HepG2 (cell line): ENCODE measurements at regions not wholly inside any gene's neighbourhood (a gene's known extent, or its start where the extent isn't known, plus 50 kb on each side); places are given as distances from the start of the nearest gene placed in this dataset.

Experiments used
- ATAC-seq: fragments of 200-7000 bp; cut with Tn5 transposase; 3 replicates; pipeline ENCODE4 v1.9.1; 2020; ENCODE audit warnings: mild to moderate bottlenecking, moderate library complexity
- BruUV-seq: library from RNA; stranded (reverse); fragments of 400-500 nt; replicated peaks from 2 replicates; lab custom pipeline; 2021; lab: Mats Ljungman, UMichigan
- CTCF ChIA-PET: fragments of 300-600 bp; formaldehyde crosslinking; extraction: SDS; loops from one replicate; lab custom pipeline; 2021; ENCODE audit warnings: low total read pairs, inconsistent platforms, low intra/inter-chr PET ratio; lab: Yijun Ruan, JAX
- POLR2A ChIA-PET: fragments of 350-600 bp; sonication (Branson Sonifier 250); formaldehyde crosslinking; loops from one replicate; lab custom pipeline; 2020; ENCODE audit warnings: antibody characterized with exemption, inconsistent platforms; lab: Yijun Ruan, JAX
- DNase-seq: peaks from one replicate; pipeline ENCODE4 v3.0.0-alpha.2; 2015; ENCODE audit warnings: low spot score
- FAIRE-seq: peaks from 3 replicates; lab custom pipeline; 2011; peaks lifted over from hg19 to GRCh38; lab: Jason Lieb, UNC
- H2AFZ ChIP-seq: one replicate; pipeline ENCODE4 v1.6.1; 2011; ENCODE audit warnings: low read length, inconsistent platforms
- H3K27ac ChIP-seq: fragments of 300-600 bp; 3 replicates; pipeline ENCODE4 v1.8.0; 2011; ENCODE audit warnings: mixed run types, mild to moderate bottlenecking, mixed read lengths, low read length, inconsistent platforms; ENCODE audit not compliant: insufficient read depth; ENCODE audit errors: extremely low read length
- H3K27me3 ChIP-seq, 2 experiments: fragments of 200-600 bp in 1 of 2; 2 replicates in 1 of 2; 3 replicates in 1 of 2; pipeline versions ENCODE4 v1.6.0 to v1.8.0; 2011; ENCODE audit warnings: low read length in 2 of 2, mild to moderate bottlenecking in 2 of 2, moderate library complexity in 2 of 2, inconsistent platforms in 1 of 2; ENCODE audit not compliant: insufficient read depth in 2 of 2, control insufficient read depth in 1 of 2
- H3K36me3 ChIP-seq, 2 experiments: fragments of 200-600 bp in 1 of 2; replicated peaks in 1 of 2; 2 replicates in 1 of 2; 3 replicates in 1 of 2; pipeline versions ENCODE4 v1.5.1 to v1.8.0; 2011; ENCODE audit warnings: low read length in 2 of 2, inconsistent platforms in 1 of 2; ENCODE audit not compliant: insufficient read depth in 2 of 2, control insufficient read depth in 1 of 2
- H3K4me1 ChIP-seq: 2 replicates; pipeline ENCODE4 v1.5.1; 2012; ENCODE audit warnings: low read length, inconsistent platforms; ENCODE audit not compliant: insufficient read depth
- H3K4me2 ChIP-seq: 2 replicates; pipeline ENCODE4 v1.6.0; 2011; ENCODE audit warnings: low read depth, low read length, inconsistent platforms
- H3K4me3 ChIP-seq, 3 experiments: fragments of 200-600 bp in 1 of 3; sonication (generic), shearing (Covaris generic) in 1 of 3; replicated peaks in 1 of 3; 2 replicates each; pipeline ENCODE4 v1.5.1; 2011 to 2016; ENCODE audit warnings: low read length in 3 of 3, inconsistent platforms in 2 of 3, low read depth in 2 of 3, mild to moderate bottlenecking in 2 of 3, control low read depth in 1 of 3, mixed read lengths in 1 of 3; ENCODE audit not compliant: insufficient read depth in 1 of 3
- H3K79me2 ChIP-seq: one replicate; pipeline ENCODE4 v1.6.1; 2011; ENCODE audit warnings: low read length, inconsistent platforms; ENCODE audit not compliant: insufficient read depth
- H3K9ac ChIP-seq: 2 replicates; pipeline ENCODE4 v1.6.0; 2011; ENCODE audit warnings: mild to moderate bottlenecking, low read depth, low read length, inconsistent platforms; ENCODE audit not compliant: insufficient read depth
- H3K9me3 ChIP-seq: 2 replicates; pipeline ENCODE4 v1.5.1; 2012; ENCODE audit warnings: mild to moderate bottlenecking, low read length
- H4K20me1 ChIP-seq: 2 replicates; pipeline ENCODE4 v1.6.0; 2011; ENCODE audit warnings: inconsistent platforms, mild to moderate bottlenecking, low read length, moderate library complexity; ENCODE audit not compliant: insufficient read depth
- HNRNPH1 ChIP-seq: fragments of 200-400 bp; formaldehyde crosslinking; optimal IDR thresholded peaks from 2 replicates; pipeline ENCODE3; 2017; ENCODE audit warnings: mild to moderate bottlenecking, low read depth, low read length
- MAFF ChIP-seq: IDR thresholded peaks from 2 replicates; pipeline ENCODE4 v1.6.1; 2011; ENCODE audit warnings: low read depth, low read length, improper control_type of control experiment
- MAFK ChIP-seq, 2 experiments: IDR thresholded peaks in 1 of 2; conservative IDR thresholded peaks in 1 of 2; 2 replicates each; pipeline ENCODE4 v1.6.1; 2011; ENCODE audit warnings: improper control_type of control experiment in 2 of 2, low read length in 2 of 2
- POLR2AphosphoS5 ChIP-seq: IDR thresholded peaks from 2 replicates; pipeline ENCODE4 v1.6.1; 2012; ENCODE audit warnings: low read depth, low read length
- TIGD3 ChIP-seq: sonication (generic); formaldehyde crosslinking; IDR thresholded peaks from 2 replicates; pipeline ENCODE4 v1.5.1; 2020; ENCODE audit warnings: mild to moderate bottlenecking, missing genetic modification reagents, borderline replicate concordance
- YEATS4 ChIP-seq: sonication (generic); formaldehyde crosslinking; IDR thresholded peaks from 2 replicates; pipeline ENCODE4 v1.4.0; 2020; ENCODE audit warnings: missing genetic modification reagents, borderline replicate concordance
- ZFP36L2 ChIP-seq: sonication (generic); formaldehyde crosslinking; IDR thresholded peaks from 2 replicates; pipeline ENCODE4 v1.4.0; 2020; ENCODE audit warnings: missing genetic modification reagents
- ZNF382 ChIP-seq: sonication (generic); formaldehyde crosslinking; IDR thresholded peaks from 2 replicates; pipeline ENCODE4 v1.5.0; 2020; ENCODE audit warnings: missing genetic modification reagents, mild to moderate bottlenecking, borderline replicate concordance
- ZNF557 ChIP-seq: sonication (generic); formaldehyde crosslinking; IDR thresholded peaks from 2 replicates; pipeline ENCODE4 v1.4.0; 2020; ENCODE audit warnings: missing genetic modification reagents
- ZSCAN9 ChIP-seq: IDR thresholded peaks from 2 replicates; pipeline ENCODE4 v1.6.1; 2016; ENCODE audit warnings: borderline replicate concordance
- WGBS: methylation state at CpG from one replicate; pipeline ENCODE4 v1.1.6; 2017; ENCODE audit warnings: low lambda C conversion rate; 5-methylcytosine and 5-hydroxymethylcytosine counted together
- in situ Hi-C: cut with HindIII; loops from 2 replicates; pipeline ENCODE4 v1.10.0; 2017; ENCODE audit warnings: low pct_unique_long_range_greater_than_20kb; ENCODE audit not compliant: extremely low pct_ligation_motif_present
- intact Hi-C: fragments of 100-400 bp; cut with micrococcal nuclease; formaldehyde crosslinking; loops from one replicate; pipeline ENCODE4 v1.10.0; 2022; ENCODE audit not compliant: unreplicated experiment
- TF ChIP-seq, protein P1 (sequence below): sonication (generic); formaldehyde crosslinking; IDR thresholded peaks from 2 replicates; pipeline ENCODE4 v1.5.0; 2020; ENCODE audit warnings: missing genetic modification reagents, mild to moderate bottlenecking, borderline replicate concordance
- TF ChIP-seq, protein P2 (sequence below): sonication (generic); formaldehyde crosslinking; conservative IDR thresholded peaks from 2 replicates; pipeline ENCODE4 v1.4.0; 2020; ENCODE audit warnings: missing genetic modification reagents
- TF ChIP-seq, protein P3 (sequence below): sonication (generic); formaldehyde crosslinking; IDR thresholded peaks from 2 replicates; pipeline ENCODE4 v1.5.0; 2020; ENCODE audit warnings: missing genetic modification reagents

DNA sequence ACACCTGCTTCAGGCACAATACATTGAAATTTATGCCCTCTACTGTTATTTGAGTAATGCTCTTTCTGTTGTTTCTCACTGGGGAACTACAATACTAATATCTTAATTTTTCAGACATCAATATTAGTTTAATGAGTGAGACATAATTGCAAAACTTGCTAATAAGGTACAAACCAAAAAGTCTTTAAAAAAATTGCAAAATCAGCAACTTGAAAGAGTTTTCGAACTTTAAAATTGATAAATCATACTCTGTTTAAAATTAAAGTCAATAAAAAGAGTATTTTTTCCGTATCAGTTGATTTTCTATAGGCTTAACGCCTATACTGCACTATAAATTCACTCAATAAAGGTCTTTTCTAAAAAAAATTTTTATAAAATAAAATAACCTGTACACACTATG lies 1735.9 kb upstream of the SEL1L start:
- Histone ChIP-seq H3K27ac (no peak overlapping the region), H3K4me2 (no peak overlapping the region), H3K4me3 (no peak overlapping the region), H3K27me3 (no peaks in the 10 kb centered on the region), H4K20me1 (no peaks in the 10 kb centered on the region), H3K9me3 (peaks cover 18% of the 10 kb centered on the region), H3K79me2 (no peaks in the 10 kb centered on the region), H3K9ac (no peak overlapping the region), H3K36me3 (no peaks in the 10 kb centered on the region), H2AFZ (no peak overlapping the region), H3K4me1 (no peaks in the 10 kb centered on the region)
- TF ChIP-seq MAFK (conservative IDR thresholded peaks at IDR 0.05 in 1 of 2, IDR thresholded peaks at IDR 0.05 in 1 of 2; ENCODE audit: low read length in 2 of 2) (peak; percentile 32 to 76; a peak in 3 of 4 replicates), POLR2AphosphoS5 (no peak), YEATS4 (CRISPR knock-in tag) (no peak), MAFF (peak; percentile 58; the same call in 1 of the 2 replicates)
- 1% methylated on average over 3 of the region's 3 CpGs for WGBS
- POLR2A ChIA-PET, result no interaction called here
- DNase-seq, result no peak
- no peak for FAIRE-seq
- in situ Hi-C loops, result no loop called here
- ATAC-seq, result no peak
- BruUV-seq, result no TSS peak
- CTCF ChIA-PET, result no interaction called here
- intact Hi-C loops, result no loop called here

DNA sequence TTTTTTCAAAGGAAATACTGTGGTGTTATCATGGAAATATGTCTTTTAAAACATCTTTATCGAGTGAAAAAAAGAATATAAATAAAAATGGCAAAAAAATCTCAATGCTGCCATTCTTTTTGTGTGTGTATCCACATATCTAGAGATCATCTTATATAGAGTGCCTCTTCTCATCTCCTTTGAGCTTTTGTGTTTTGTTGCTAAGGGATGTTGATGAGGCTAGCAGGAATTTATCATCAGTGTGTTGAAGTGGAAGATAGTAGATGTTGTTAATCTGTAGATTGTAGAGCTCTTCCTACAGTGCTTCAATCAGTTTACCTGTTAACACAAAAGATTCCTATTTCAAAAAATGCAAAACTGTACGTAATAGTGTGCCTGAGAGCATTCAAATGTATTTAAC lies 1738.0 kb upstream of the SEL1L start:
- in situ Hi-C loops (no loop called here), intact Hi-C loops (no loop called here)
- Histone ChIP-seq H3K27ac (no peak overlapping the region), H2AFZ (no peak overlapping the region), H3K36me3 (no peaks in the 10 kb centered on the region), H3K4me2 (no peak overlapping the region), H3K9me3 (peaks cover 21% of the 10 kb centered on the region), H3K9ac (no peak overlapping the region), H4K20me1 (no peaks in the 10 kb centered on the region), H3K4me1 (no peaks in the 10 kb centered on the region), H3K4me3 (no peak overlapping the region), H3K27me3 (no peaks in the 10 kb centered on the region), H3K79me2 (no peaks in the 10 kb centered on the region)
- ATAC-seq (no peak), FAIRE-seq (no peak), DNase-seq (no peak)
- no TSS peak for BruUV-seq
- ChIA-PET CTCF (no interaction called here), POLR2A (no interaction called here)
- 1% methylated on average over 2 of the region's 2 CpGs for WGBS
- TF ChIP-seq TIGD3 (CRISPR knock-in tag) (no peak), HNRNPH1 (no peak), ZFP36L2 (CRISPR knock-in tag) (no peak), ZNF382 (CRISPR knock-in tag) (no peak), ZSCAN9 (CRISPR knock-in tag) (no peak), ZNF557 (no peak)
- TF ChIP-seq, protein P1, sequence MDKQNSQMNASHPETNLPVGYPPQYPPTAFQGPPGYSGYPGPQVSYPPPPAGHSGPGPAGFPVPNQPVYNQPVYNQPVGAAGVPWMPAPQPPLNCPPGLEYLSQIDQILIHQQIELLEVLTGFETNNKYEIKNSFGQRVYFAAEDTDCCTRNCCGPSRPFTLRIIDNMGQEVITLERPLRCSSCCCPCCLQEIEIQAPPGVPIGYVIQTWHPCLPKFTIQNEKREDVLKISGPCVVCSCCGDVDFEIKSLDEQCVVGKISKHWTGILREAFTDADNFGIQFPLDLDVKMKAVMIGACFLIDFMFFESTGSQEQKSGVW (CRISPR knock-in tag), result no peak
- TF ChIP-seq, protein P2, sequence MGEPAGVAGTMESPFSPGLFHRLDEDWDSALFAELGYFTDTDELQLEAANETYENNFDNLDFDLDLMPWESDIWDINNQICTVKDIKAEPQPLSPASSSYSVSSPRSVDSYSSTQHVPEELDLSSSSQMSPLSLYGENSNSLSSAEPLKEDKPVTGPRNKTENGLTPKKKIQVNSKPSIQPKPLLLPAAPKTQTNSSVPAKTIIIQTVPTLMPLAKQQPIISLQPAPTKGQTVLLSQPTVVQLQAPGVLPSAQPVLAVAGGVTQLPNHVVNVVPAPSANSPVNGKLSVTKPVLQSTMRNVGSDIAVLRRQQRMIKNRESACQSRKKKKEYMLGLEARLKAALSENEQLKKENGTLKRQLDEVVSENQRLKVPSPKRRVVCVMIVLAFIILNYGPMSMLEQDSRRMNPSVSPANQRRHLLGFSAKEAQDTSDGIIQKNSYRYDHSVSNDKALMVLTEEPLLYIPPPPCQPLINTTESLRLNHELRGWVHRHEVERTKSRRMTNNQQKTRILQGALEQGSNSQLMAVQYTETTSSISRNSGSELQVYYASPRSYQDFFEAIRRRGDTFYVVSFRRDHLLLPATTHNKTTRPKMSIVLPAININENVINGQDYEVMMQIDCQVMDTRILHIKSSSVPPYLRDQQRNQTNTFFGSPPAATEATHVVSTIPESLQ (CRISPR knock-in tag), result no peak
- TF ChIP-seq, protein P3, sequence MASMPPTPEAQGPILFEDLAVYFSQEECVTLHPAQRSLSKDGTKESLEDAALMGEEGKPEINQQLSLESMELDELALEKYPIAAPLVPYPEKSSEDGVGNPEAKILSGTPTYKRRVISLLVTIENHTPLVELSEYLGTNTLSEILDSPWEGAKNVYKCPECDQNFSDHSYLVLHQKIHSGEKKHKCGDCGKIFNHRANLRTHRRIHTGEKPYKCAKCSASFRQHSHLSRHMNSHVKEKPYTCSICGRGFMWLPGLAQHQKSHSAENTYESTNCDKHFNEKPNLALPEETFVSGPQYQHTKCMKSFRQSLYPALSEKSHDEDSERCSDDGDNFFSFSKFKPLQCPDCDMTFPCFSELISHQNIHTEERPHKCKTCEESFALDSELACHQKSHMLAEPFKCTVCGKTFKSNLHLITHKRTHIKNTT (CRISPR knock-in tag), result no peak
